ENCODE measurements at regions not wholly inside any gene's neighbourhood (a gene's known extent, or its start where the extent isn't known, plus 50 kb on each side); places are given as distances from the start of the nearest gene placed in this dataset.
"Not testable (repeated sequence)": the region's sequence is repeated elsewhere in the genome, so short reads cannot be mapped to it uniquely, and the experiment has no call there.

DNA sequence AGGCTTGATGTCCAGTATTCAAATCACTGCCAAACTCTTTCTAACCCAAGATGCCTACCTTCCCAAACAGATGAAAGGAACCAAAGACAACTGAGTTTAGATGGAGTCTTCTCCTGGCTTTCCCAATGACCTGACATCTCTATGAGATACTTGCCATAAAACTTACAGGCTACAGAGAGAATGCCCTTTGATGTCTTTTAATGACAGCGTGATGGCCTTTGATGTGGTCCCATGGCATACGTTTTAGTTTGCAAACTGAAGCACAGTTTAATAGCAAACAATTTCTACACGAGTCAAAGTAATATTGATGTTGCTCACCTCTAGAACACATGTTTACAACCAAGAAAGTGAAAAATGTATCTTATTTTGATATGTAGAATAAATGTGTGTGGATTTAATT, 73.2 kb downstream of the ZIC4 start:
- Mint-ChIP-seq H3K4me3 (no peak overlapping the region), H3K27me3 (peaks cover 0 to 4% (median 0%) of the 10 kb centered on the region in 5 donors), H3K9me3 (peaks cover 0 to 4% (median 0%) of the 10 kb centered on the region in 9 donors), H3K4me1 (no peaks in the 10 kb centered on the region), H3K27ac (no peak overlapping the region), H3K36me3 (no peaks in the 10 kb centered on the region)
- POLR2A ChIA-PET: no interaction called here
- DNase-seq (no peak), ATAC-seq (no peak)

DNA sequence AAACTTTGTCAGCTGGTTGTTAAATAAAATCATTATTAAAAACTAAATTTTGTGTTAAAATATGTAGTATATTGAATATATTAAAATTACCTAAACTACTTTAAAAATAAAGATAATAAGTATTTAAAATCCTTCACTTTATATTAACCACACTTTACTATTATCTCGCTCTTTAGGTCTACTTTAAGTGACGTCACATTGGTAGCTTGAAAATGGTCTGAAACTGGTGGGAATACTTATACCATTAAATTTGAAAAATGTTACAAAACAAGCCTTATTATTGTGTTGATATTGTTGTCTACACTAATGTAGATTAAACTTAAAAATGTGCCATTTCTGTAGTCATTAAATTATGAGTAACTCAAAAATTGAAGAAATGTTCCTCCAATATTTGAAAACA, 77.6 kb downstream of the ZIC4 start:
- H3K4me1 Mint-ChIP-seq: no peaks in the 10 kb centered on the region

DNA sequence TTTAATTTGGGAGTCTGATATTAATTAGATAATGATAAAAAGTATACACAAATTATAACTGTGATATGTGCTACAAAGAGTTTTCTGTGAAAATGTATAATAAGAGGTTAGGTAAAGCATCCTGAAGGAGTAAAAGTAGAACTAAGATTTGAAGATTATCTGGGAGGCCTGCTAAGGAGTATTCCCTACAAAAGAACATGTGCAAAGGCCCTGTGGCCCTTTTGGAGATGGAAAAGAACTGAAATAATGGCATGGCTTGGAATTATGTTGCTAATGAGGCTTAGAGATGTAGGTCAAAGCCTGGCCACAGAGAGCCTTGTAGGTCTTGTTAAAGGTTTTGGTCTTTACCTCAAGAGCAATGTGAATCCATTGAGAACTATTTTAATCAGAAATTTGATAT, 82.0 kb downstream of the ZIC4 start:
- no peak overlapping the region for H3K27ac Mint-ChIP-seq
- no peak for ATAC-seq
- no peak overlapping the region for H3K4me3 Mint-ChIP-seq
- peaks cover 0 to 22% (median 3%) of the 10 kb centered on the region in 9 donors for H3K9me3 Mint-ChIP-seq
- DNase-seq: no peak
- H3K27me3 Mint-ChIP-seq: peaks cover 0 to 1% (median 0%) of the 10 kb centered on the region in 5 donors
- H3K4me1 Mint-ChIP-seq: no peaks in the 10 kb centered on the region
- POLR2A ChIA-PET: no interaction called here
- no peaks in the 10 kb centered on the region for H3K36me3 Mint-ChIP-seq

More for the DNA sequence above, 77.6 kb downstream of the ZIC4 start:
- DNase-seq: no peak
- no peak overlapping the region for H3K27ac Mint-ChIP-seq
- H3K27me3 Mint-ChIP-seq: peaks cover 0 to 1% (median 0%) of the 10 kb centered on the region in 5 donors
- H3K9me3 Mint-ChIP-seq: peaks cover 0 to 10% (median 4%) of the 10 kb centered on the region in 9 donors
- H3K4me3 Mint-ChIP-seq: no peak overlapping the region
- H3K36me3 Mint-ChIP-seq: no peaks in the 10 kb centered on the region
- POLR2A ChIA-PET: no interaction called here
- ATAC-seq: no peak

DNA sequence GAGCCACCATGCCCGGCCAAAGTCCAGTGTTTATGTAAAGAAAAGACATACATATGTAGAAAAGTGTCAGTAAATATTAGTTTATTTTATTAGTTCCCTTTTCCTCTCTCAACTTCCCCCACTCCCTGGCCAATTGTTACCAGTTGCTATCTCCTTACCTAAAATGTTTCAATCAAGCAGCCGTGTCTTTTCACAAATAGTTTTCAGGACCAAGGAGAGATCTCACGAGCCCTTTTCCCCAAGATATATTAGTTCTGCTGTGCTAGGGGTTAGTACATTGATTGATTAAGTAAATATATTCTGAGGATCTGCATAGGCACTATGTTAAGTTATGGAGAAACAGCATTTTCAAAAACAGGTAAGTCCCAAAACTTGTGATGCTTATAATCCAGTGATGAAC, 87.4 kb downstream of the ZIC4 start:
- no peak for DNase-seq
- H3K4me1 Mint-ChIP-seq: peaks cover 0 to 2% (median 0%) of the 10 kb centered on the region in 4 donors
- no peak overlapping the region for H3K27ac Mint-ChIP-seq
- peaks cover 0 to 14% (median 4%) of the 10 kb centered on the region in 9 donors for H3K9me3 Mint-ChIP-seq
- peaks cover 0 to 4% (median 0%) of the 10 kb centered on the region in 5 donors for H3K27me3 Mint-ChIP-seq
- POLR2A ChIA-PET: no interaction called here
- H3K36me3 Mint-ChIP-seq: no peaks in the 10 kb centered on the region
- no peak for ATAC-seq
- no peak overlapping the region for H3K4me3 Mint-ChIP-seq

DNA sequence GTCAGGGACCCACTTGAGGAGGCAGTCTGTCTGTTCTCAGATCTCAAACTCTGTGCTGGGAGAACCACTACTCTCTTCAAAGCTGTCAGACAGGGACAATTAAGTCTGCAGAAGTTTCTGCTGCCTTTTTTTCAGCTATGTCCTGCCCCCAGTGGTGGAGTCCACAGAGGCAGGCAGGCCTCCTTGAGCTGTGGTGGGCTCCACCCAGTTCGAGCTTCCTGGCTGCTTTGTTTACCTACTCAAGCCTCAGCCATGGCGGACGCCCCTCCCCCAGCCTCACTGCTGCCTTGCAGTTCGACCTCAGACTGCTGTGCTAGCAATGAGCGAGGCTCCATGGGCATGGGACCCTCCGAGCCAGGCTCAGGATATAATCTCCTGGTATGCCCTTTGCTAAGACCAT, 89.3 kb downstream of the ZIC4 start:
- POLR2A ChIA-PET, H3K36me3 Mint-ChIP-seq, H3K4me3 Mint-ChIP-seq, H3K27ac Mint-ChIP-seq, DNase-seq, ATAC-seq, H3K27me3 Mint-ChIP-seq, H3K4me1 Mint-ChIP-seq: not testable (repeated sequence)
- peaks cover 0 to 12% (median 4%) of the 10 kb centered on the region in 9 donors for H3K9me3 Mint-ChIP-seq

DNA sequence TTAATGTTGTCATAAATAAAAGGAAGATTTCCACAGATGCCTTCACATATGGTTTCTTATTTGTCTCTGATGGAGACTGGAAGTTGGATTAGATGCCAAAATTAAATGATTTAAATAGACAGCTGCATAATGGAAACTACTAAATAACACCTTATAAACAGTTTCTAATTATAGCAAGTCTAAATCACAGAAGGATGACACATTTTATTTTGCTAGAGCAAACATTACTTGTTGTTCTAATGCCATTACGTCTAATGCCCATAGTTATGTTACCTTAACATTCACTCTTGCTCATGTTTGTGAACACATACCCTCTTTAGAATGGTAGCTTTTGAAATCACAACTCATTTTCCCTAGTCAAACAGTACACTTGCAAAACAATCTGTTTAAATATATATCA, 92.8 kb downstream of the ZIC4 start:
- Mint-ChIP-seq H3K9me3 (peaks cover 0 to 10% (median 2%) of the 10 kb centered on the region in 9 donors), H3K4me1 (peaks cover 0 to 2% (median 0%) of the 10 kb centered on the region in 4 donors), H3K27ac (no peak overlapping the region), H3K4me3 (no peak overlapping the region), H3K27me3 (no peaks in the 10 kb centered on the region), H3K36me3 (no peaks in the 10 kb centered on the region)
- ATAC-seq: no peak
- POLR2A ChIA-PET: no interaction called here
- no peak for DNase-seq

DNA sequence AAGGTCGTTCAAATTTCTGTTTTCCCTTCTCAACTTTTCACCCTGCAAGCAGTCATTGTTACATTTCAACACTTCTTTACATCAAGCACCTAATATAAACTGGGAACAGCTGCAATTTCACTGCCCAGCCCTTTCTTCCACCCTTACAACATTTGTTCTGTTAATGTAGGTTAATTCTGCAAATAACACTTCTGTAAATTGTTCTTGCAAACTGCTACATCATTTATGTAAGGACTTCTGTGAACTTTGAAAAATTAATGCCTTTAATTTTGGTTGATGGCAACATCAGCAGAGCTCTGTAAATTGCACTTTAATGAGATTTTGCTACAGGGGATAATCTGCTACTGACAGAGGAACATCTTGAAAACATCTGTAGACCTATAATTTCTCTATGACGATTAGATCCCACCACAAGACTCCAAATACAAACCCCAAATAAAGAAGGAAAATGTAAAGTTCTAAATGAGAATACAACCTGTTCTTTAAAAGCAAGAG, 93.5 kb downstream of the ZIC4 start:
- no peaks in the 10 kb centered on the region for H3K27me3 Mint-ChIP-seq
- peaks cover 0 to 10% (median 2%) of the 10 kb centered on the region in 9 donors for H3K9me3 Mint-ChIP-seq
- no peak for ATAC-seq
- POLR2A ChIA-PET: no interaction called here
- DNase-seq: no peak
- peaks cover 0 to 2% (median 0%) of the 10 kb centered on the region in 4 donors for H3K4me1 Mint-ChIP-seq
- no peak overlapping the region for H3K4me3 Mint-ChIP-seq
- H3K36me3 Mint-ChIP-seq: no peaks in the 10 kb centered on the region
- H3K27ac Mint-ChIP-seq: no peak overlapping the region

DNA sequence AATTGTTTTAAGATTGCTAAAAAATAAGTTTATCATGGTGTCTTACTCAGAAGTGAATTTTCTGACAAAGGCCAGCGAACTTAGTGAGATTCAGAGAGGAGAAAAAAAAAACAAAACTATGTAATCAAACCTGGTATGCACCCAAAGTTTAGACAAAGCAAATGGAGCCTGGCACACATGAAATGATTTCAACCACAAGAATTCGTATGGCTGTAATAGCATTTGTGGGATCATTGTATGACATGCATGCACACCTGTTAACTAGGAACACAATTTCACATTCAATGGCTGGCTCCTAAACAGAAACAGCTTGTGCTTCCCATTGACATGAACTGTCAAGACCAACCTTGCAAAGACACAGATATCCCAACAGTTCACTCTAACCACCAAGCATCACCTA, 94.6 kb downstream of the ZIC4 start:
- Mint-ChIP-seq H3K27me3 (no peaks in the 10 kb centered on the region), H3K4me1 (peaks cover 0 to 2% (median 0%) of the 10 kb centered on the region in 4 donors), H3K4me3 (no peak overlapping the region), H3K27ac (no peak overlapping the region), H3K9me3 (peaks cover 0 to 11% (median 2%) of the 10 kb centered on the region in 9 donors), H3K36me3 (no peaks in the 10 kb centered on the region)
- POLR2A ChIA-PET: no interaction called here
- ATAC-seq (no peak), DNase-seq (no peak)

DNA sequence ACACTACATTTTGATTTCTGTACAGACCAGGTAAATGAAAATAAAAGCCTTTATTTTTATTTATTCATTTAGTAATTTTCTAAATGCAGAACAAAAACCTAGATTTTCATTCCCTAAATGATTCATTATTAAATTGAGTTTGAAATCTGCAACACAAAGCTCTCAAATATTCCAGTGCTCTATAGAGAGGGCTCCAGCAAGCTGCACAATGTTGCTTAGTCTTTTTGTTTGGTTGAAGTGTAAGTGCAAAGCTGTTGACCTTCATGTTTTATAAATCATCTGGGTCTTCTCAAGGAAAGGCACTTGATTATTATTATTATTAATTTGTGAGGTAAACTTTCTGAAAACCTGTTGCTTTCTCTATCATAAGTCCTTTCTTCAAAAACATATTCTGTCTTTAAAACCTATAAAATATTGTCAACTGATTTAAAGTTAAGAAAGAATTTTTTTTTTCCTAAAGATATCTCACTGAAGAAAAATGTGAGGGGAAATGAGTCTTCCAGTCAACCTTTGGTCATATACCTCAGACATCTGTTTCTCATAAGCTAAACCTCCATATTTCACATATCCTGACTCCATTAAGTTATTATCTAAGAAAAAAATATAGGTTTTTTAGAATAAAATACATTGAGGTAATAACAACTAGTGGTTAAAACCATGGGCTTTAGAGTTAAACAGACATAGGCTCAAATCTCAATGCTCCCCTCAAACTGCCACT, 100.7 kb downstream of the ZIC4 start:
- Mint-ChIP-seq H3K27ac (no peak overlapping the region), H3K9me3 (peaks cover 0 to 11% (median 0%) of the 10 kb centered on the region in 9 donors), H3K36me3 (no peaks in the 10 kb centered on the region), H3K4me3 (no peak overlapping the region), H3K27me3 (no peaks in the 10 kb centered on the region), H3K4me1 (no peaks in the 10 kb centered on the region)
- POLR2A ChIA-PET: no interaction called here
- DNase-seq (no peak), ATAC-seq (no peak)

DNA sequence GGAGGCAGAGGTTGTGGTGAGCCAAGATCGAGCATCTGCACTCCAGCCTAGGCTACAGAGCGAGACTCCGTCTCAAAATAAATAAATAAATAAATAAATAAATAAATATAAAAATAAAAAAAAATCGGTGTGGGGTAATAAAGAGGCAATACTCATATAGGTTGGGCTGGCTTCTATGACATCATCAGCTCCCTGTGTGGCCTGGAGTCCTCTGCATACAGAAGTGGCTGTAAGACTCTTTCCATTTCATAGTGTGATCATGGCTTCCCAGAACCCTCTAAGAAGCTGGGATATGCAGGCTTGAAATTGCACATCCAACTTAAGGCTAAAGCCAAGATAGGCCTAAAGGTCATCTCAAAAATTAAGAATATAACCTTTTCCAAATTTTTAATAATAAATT, 101.6 kb downstream of the ZIC4 start:
- ATAC-seq (no peak), DNase-seq (no peak)
- Mint-ChIP-seq H3K4me3 (no peak overlapping the region), H3K27ac (no peak overlapping the region), H3K36me3 (no peaks in the 10 kb centered on the region), H3K4me1 (peaks cover 0 to 2% (median 0%) of the 10 kb centered on the region in 4 donors), H3K9me3 (peaks cover 0 to 18% (median 0%) of the 10 kb centered on the region in 9 donors), H3K27me3 (peaks cover 0 to 4% (median 0%) of the 10 kb centered on the region in 5 donors)
- POLR2A ChIA-PET: no interaction called here

DNA sequence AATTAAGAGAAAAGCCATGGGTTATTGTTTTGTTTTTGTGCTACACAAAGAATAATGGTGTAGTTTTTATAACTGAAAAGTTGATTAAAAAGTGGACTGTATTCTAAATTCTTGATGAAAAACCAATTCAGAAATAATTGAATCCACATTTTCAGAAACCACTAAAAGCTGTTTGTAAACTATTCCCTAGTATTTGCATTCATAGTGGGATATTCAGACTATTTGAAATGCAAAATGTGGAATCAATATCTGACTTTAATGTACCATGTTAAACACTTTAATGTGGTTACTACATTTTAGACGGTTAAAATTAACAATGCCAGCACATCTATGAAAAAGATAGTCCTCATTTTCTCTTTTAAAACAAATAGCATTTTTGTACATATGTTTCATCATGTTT, 104.6 kb downstream of the ZIC4 start:
- Mint-ChIP-seq H3K36me3 (no peaks in the 10 kb centered on the region), H3K27me3 (peaks cover 0 to 4% (median 0%) of the 10 kb centered on the region in 5 donors), H3K27ac (no peak overlapping the region), H3K4me3 (no peak overlapping the region), H3K4me1 (peaks cover 0 to 2% (median 0%) of the 10 kb centered on the region in 4 donors), H3K9me3 (peaks cover 0 to 17% (median 0%) of the 10 kb centered on the region in 9 donors)
- POLR2A ChIA-PET: no interaction called here
- ATAC-seq (no peak), DNase-seq (no peak)

DNA sequence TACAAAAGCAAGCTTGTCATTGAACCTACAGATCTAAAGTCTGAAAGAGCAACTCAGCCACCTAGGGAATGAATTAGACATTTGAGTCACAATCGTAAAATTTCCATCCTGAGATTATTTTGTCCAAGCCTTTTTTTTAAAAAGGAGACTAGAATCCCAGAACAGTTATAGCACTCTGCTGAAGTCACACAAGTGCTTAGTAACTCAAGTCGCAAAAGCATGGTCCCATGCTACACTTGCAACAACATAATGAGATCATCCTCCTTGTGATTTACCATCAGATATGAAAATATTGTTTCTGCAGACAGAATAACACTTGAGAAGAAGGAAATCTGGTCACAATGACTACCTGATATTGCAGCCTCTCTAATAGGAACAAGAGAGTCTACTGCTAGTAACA, 106.7 kb downstream of the ZIC4 start:
- ATAC-seq: no peak
- POLR2A ChIA-PET: no interaction called here
- H3K36me3 Mint-ChIP-seq: no peaks in the 10 kb centered on the region

DNA sequence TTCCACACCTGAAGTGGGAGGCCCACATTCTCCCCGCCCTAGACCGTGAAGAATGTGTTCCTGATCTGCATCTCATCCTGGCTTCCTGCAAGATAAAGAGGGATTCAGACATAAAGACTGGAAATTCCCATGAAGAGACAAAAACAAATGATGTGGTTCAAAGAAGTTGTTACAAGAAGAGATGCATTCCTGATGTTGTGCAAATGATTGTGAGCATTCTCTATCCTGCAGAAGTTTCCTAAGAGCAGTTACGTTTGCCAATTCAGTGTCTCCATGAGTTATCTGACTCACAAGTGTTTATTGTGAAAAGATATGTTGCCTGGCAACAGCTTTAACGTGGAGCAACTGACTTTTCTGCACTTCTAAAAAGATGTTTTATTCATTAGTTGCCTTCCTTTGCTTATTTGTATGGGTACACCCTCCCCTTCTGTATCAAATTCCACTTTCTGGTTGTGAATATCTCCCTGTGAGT, 107.8 kb downstream of the ZIC4 start:
- Mint-ChIP-seq H3K27me3 (peaks cover 0 to 4% (median 0%) of the 10 kb centered on the region in 5 donors), H3K4me1 (peaks cover 0 to 2% (median 0%) of the 10 kb centered on the region in 4 donors), H3K4me3 (no peak overlapping the region), H3K36me3 (no peaks in the 10 kb centered on the region), H3K27ac (no peak overlapping the region), H3K9me3 (peaks cover 0 to 15% (median 1%) of the 10 kb centered on the region in 9 donors)
- no peak for DNase-seq
- no peak for ATAC-seq
- POLR2A ChIA-PET: no interaction called here

More for the DNA sequence above, 106.7 kb downstream of the ZIC4 start:
- H3K4me1 Mint-ChIP-seq: peaks cover 0 to 2% (median 0%) of the 10 kb centered on the region in 4 donors
- H3K4me3 Mint-ChIP-seq: no peak overlapping the region
- H3K27me3 Mint-ChIP-seq: peaks cover 0 to 4% (median 0%) of the 10 kb centered on the region in 5 donors
- no peak for DNase-seq
- no peak overlapping the region for H3K27ac Mint-ChIP-seq
- H3K9me3 Mint-ChIP-seq: peaks cover 0 to 11% (median 1%) of the 10 kb centered on the region in 9 donors

All from naive thymus-derived CD8-positive, alpha-beta T cell (primary cell).